ENCODE measurements at regions not wholly inside any gene's neighbourhood (a gene's known extent, or its start where the extent isn't known, plus 50 kb on each side); places are given as distances from the start of the nearest gene placed in this dataset.

DNA sequence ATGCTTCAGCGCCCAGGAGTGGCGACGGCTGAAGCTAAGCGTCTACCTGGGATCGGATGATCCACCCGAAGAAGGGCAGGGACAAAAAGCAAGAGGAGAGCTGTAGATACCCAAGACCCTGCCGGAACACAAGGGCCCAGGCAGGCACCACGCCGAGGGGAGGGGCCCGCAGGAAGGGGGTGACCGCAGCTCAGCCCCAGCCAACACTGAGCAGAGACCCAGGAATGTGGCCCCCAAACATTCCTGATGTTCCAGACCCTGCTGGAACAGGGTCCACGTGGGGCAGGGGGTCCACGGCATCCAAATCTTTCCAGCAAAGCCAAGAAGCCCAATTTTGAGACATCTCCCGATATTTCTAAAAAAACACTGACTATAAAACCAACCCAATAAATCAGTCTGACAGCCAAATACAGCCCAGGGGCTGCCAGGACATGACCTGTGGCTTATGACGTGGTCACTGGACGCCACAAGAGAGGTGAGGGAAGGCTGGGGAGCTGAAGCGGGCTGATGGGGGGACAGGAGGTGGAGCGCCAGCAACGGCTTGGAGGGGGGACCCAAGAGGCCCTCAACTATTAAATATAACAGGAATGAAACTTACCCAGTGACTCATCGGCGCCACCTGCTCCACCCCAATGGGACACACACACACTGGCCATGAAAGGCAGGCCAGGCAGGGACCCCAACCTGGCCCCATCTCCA is 58.9 kb downstream of the NCOR2 start:
- H3K36me3 ChIP-seq (replicated peaks; ENCODE audit: low read depth, low read length) = no peaks in the 10 kb centered on the region
- no peak overlapping the region for H3K9ac ChIP-seq (ENCODE audit: low read length)
- H3K27me3 ChIP-seq (ENCODE audit: low read depth, low read length) = no peaks in the 10 kb centered on the region
- H3K4me2 ChIP-seq (ENCODE audit: low read length) = no peak overlapping the region
- H3K27ac ChIP-seq (ENCODE audit: low read length) = no peak overlapping the region
- H4K20me1 ChIP-seq (ENCODE audit: insufficient read depth, low read length) = peaks cover 100% of the 10 kb centered on the region
- no peak overlapping the region for H2AFZ ChIP-seq (ENCODE audit: low read depth, low read length)
- H3K4me3 ChIP-seq (ENCODE audit: low read length) = no peak overlapping the region
- H3K4me1 ChIP-seq (ENCODE audit: low read length) = no peaks in the 10 kb centered on the region
- H3K79me2 ChIP-seq (ENCODE audit: low read length) = peaks cover 85% of the 10 kb centered on the region
- TF ChIP-seq EZH2phosphoT487 (IDR thresholded peaks at IDR 0.05; ENCODE audit: low read depth) = no peak
- peak; percentile 35; the same call in 1 of the 2 replicates for TF ChIP-seq CTCF (IDR thresholded peaks at IDR 0.05; ENCODE audit: low read depth, low read length)
- H3K9me3 ChIP-seq (ENCODE audit: insufficient read depth, low read length) = no peaks in the 10 kb centered on the region

- Histone ChIP-seq H3K4me1 (ENCODE audit: low read length) (no peaks in the 10 kb centered on the region), H2AFZ (ENCODE audit: low read depth, low read length) (no peak overlapping the region), H3K4me3 (ENCODE audit: low read length) (no peak overlapping the region), H3K27ac (ENCODE audit: low read length) (no peak overlapping the region), H3K9ac (ENCODE audit: low read length) (no peak overlapping the region), H4K20me1 (ENCODE audit: insufficient read depth, low read length) (peaks cover 100% of the 10 kb centered on the region), H3K79me2 (ENCODE audit: low read length) (peaks cover 84% of the 10 kb centered on the region), H3K4me2 (ENCODE audit: low read length) (no peak overlapping the region), H3K9me3 (ENCODE audit: insufficient read depth, low read length) (no peaks in the 10 kb centered on the region), H3K27me3 (ENCODE audit: low read depth, low read length) (no peaks in the 10 kb centered on the region), H3K36me3 (replicated peaks; ENCODE audit: low read depth, low read length) (no peaks in the 10 kb centered on the region)
- TF ChIP-seq EZH2phosphoT487 (IDR thresholded peaks at IDR 0.05; ENCODE audit: low read depth) (no peak), CTCF (IDR thresholded peaks at IDR 0.05; ENCODE audit: low read depth, low read length) (no peak)
Measured at GRCh38 chr12:124507188-124508109, 60.0 kb downstream of the NCOR2 start.

DNA sequence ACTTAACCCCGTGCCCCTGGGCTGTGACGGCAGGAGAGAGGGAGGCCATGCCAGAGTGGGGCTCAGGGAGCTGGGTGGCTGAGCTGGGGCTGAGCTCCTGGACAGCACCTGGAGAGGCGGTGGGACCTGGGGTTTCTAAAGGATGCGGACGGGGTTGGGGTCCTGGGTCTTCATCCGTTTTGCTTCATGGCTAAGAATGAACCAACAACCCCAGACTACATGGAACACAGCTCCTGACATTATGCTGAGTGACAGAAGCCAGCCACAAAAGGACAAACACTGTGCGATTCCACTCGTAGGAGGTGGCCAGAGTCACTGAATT is 60.6 kb downstream of the NCOR2 start:
- no peak overlapping the region for H3K4me3 ChIP-seq (ENCODE audit: low read length)
- no peak overlapping the region for H3K9ac ChIP-seq (ENCODE audit: low read length)
- H3K27ac ChIP-seq (ENCODE audit: low read length) = no peak overlapping the region
- H3K4me2 ChIP-seq (ENCODE audit: low read length) = no peak overlapping the region
- TF ChIP-seq CTCF (IDR thresholded peaks at IDR 0.05; ENCODE audit: low read depth, low read length) (no peak), EZH2phosphoT487 (IDR thresholded peaks at IDR 0.05; ENCODE audit: low read depth) (no peak)
- H3K27me3 ChIP-seq (ENCODE audit: low read depth, low read length) = no peaks in the 10 kb centered on the region
- H3K79me2 ChIP-seq (ENCODE audit: low read length) = peaks cover 89% of the 10 kb centered on the region
- no peaks in the 10 kb centered on the region for H3K9me3 ChIP-seq (ENCODE audit: insufficient read depth, low read length)
- no peaks in the 10 kb centered on the region for H3K36me3 ChIP-seq (replicated peaks; ENCODE audit: low read depth, low read length)
- no peak overlapping the region for H2AFZ ChIP-seq (ENCODE audit: low read depth, low read length)
- no peaks in the 10 kb centered on the region for H3K4me1 ChIP-seq (ENCODE audit: low read length)
- peaks cover 100% of the 10 kb centered on the region for H4K20me1 ChIP-seq (ENCODE audit: insufficient read depth, low read length)

DNA sequence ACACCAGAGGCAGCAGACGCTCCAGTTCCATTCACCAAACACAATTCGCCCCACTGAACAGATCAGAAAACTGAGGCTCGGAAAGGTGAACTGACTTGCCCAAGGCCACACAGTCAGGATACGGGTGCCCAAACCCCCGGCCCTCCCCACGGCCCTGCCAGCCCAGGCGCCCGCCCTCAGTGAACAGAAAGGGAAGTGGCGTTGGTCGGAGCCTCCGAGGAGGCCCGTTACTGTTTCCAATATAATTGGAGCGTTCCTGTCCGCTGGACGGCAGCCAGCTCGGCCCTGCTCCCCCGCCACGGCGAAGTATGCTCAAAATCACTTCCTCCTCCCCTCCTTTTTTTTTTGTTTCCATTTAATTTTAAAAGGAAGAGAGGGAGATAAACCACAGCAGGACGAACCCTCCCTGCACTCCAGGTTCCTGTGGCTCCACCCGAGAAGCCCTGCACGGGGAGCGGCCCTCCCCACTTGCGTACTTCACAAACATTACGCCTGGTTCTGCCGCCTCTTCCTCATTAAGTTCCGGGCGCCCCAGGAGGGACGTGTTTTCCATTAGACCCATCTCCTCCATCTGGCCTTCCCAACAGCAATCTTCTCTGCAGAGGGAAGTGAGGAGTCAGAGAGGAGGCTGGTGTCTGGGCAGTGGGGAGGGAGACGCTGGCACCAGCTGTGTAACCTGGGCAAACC is 61.1 kb downstream of the NCOR2 start:
- H3K9me3 ChIP-seq (ENCODE audit: insufficient read depth, low read length) = no peaks in the 10 kb centered on the region
- H3K79me2 ChIP-seq (ENCODE audit: low read length) = peaks cover 92% of the 10 kb centered on the region
- no peak overlapping the region for H3K27ac ChIP-seq (ENCODE audit: low read length)
- H3K36me3 ChIP-seq (replicated peaks; ENCODE audit: low read depth, low read length) = no peaks in the 10 kb centered on the region
- no peaks in the 10 kb centered on the region for H3K27me3 ChIP-seq (ENCODE audit: low read depth, low read length)
- TF ChIP-seq EZH2phosphoT487 (IDR thresholded peaks at IDR 0.05; ENCODE audit: low read depth) (no peak), CTCF (IDR thresholded peaks at IDR 0.05; ENCODE audit: low read depth, low read length) (no peak)
- H3K4me2 ChIP-seq (ENCODE audit: low read length) = no peak overlapping the region
- H4K20me1 ChIP-seq (ENCODE audit: insufficient read depth, low read length) = peaks cover 100% of the 10 kb centered on the region
- no peak overlapping the region for H2AFZ ChIP-seq (ENCODE audit: low read depth, low read length)
- H3K4me1 ChIP-seq (ENCODE audit: low read length) = no peaks in the 10 kb centered on the region
- H3K9ac ChIP-seq (ENCODE audit: low read length) = no peak overlapping the region
- no peak overlapping the region for H3K4me3 ChIP-seq (ENCODE audit: low read length)

Measured in OCI-LY3 (cell line).